HG03460 (cell line): ENCODE measurements at regions not wholly inside any gene's neighbourhood (a gene's known extent, or its start where the extent isn't known, plus 50 kb on each side); places are given as distances from the start of the nearest gene placed in this dataset.

Experiments
- ATAC-seq: cut with Tn5 transposase; IDR thresholded peaks from one replicate; pipeline ENCODE4 v1.9.1; 2021; ENCODE audit not compliant: unreplicated experiment

- ATAC-seq = no peak
These were observed 149.9 kb upstream of the PAQR3 start for GRCh38 chr4:79088946-79089691.

GRCh38 chr4:79087071-79087470 lies 147.8 kb upstream of the PAQR3 start:
- ATAC-seq = no peak

DNA sequence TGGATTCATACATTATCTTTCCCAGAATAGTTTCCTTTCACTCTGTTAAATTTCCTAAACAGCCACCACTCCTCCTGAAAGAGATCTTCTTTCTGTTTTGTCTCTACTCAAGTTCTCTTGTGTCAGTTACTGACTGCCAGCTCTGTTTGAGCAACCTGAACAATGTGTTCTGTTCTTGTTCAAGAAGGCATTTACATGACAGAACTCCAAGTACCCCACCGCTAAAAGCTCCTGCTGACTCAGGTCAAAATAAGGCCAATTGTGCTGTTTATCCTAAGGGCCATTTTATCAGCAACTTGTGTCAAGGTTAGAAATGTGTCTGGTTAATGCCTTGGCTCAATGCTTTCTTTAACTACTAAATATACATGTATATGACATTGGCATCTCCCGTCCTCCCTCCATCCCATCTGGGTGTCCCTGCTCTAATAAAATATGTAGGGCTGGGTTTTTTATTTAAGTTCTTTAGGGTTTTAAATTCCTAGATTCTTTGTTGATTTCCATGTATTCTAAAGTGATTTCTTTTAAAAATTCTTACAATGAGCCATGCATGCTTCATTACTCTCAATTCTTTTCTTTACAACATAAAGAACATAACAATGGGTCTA lies 144.3 kb upstream of the PAQR3 start:
- no peak for ATAC-seq

GRCh38 chr4:79082997-79083396 lies 143.8 kb upstream of the PAQR3 start:
- no peak for ATAC-seq

GRCh38 chr4:79081973-79082372 lies 142.7 kb upstream of the PAQR3 start:
- no peak for ATAC-seq

GRCh38 chr4:79078339-79078738 lies 139.1 kb upstream of the PAQR3 start:
- no peak for ATAC-seq

DNA sequence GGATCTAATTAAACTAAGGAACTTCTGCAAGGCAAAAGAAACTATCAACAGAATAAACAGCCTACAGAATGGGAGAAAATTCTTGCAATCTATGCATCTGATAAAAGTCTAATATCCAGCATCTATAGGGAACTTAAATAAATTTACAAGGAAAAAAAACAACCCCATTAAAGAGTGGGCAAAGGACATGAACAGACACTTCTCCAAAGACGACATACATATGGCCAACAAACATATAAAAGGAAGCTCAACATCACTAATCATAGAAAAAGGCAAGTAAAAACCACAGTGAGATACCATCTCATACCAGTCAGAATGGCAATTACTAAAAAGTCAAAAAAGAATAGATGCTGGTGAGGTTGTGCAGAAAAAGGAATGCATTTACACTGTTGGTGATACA lies 134.8 kb upstream of the PAQR3 start:
- no peak for ATAC-seq

- ATAC-seq = no peak
These were observed 134.2 kb upstream of the PAQR3 start for GRCh38 chr4:79073471-79073870.

DNA sequence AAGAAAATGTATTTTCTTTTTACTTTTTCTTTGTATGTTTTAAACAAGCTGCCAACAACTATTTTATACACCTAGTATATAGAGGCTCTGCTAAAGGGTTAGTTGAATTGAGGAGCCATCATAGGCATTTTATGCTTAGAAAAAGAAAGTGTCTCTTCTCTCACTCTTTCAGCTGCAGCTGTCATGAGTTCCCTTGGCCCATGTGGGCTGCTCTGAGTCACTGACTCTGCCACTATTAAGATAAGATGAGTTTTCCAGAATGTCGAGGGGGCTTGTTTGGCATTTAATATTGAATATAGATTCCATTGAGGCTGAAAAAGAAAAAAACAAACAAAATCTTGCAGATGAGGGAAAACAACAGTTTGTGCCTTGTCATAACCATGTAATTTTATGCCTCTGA lies 126.0 kb upstream of the PAQR3 start:
- no peak for ATAC-seq

DNA sequence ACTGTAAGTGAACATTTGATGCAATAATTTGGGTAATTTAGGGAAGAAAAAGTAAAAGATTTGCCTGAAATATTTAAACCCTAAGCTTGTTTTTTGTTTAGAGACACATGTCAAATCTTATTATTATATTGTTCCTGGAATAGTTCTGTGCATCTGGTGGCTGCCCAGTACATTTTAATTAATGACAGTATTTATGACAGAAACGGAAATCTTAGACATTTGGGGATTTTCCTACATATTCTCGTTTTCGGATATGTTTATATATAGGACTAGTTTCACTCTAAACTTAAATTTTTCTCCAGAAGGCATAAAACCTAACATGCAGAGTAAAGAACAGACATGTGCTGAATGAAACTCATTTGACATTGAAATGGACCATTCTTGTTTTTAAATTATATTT lies 125.6 kb upstream of the PAQR3 start:
- ATAC-seq = no peak

- no peak for ATAC-seq
These were observed 120.6 kb upstream of the PAQR3 start for GRCh38 chr4:79059631-79060399.

DNA sequence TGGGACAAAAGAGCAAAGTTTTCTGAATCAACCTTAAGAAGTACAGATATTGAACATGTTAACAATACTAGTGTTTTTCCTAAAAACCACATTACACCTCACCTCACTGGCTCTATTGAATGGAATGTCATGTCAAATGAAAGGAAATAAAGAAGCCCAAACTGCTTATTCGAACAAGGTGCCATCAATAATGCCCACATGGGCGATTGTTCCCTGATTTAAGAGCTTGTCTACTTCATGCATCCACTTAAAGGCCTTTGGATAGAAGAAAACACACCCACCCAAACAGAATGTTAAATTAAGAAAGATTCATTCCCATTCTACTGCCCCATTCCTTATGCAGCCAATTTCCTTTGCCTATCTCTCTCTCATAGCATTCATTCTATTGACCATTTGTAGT lies 118.5 kb upstream of the PAQR3 start:
- ATAC-seq = no peak

GRCh38 chr4:79053754-79054153 lies 114.5 kb upstream of the PAQR3 start:
- no peak for ATAC-seq

GRCh38 chr4:79050541-79050880 lies 111.3 kb upstream of the PAQR3 start:
- ATAC-seq = no peak

DNA sequence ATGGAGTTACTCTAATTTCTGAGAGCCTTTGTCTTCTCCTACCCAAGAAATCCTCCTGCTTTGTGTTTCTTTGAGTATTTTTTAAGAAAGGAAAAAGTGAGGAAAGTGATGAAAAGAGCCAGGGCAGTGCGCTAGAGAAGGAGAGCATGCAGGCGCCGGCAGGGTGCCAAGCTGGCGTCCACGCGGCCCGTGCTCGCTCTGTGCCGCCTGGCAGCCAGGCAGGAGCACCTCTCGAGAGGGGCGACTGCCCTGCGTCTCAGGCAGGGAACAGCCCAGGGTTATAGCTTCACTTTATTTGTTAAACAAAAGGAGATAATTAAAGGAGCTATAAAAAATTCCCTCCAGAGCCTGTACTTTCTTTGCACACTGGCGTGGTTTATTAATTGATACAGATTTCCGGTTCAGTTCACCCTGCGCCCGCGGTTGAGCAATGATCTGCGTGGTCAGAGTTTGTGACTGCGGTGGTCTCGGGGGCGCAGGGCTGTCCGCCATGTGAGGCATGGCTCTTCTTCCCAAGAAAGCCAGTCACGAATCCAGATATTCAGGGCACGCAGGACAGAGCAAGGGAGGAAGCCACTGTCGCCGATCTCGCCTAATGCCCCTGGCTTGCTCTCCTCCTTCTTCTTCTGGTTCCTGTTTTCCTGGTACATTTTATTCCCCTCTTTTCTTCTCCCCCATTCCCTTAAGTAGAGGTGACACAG lies 110.8 kb upstream of the PAQR3 start:
- ATAC-seq = no peak

DNA sequence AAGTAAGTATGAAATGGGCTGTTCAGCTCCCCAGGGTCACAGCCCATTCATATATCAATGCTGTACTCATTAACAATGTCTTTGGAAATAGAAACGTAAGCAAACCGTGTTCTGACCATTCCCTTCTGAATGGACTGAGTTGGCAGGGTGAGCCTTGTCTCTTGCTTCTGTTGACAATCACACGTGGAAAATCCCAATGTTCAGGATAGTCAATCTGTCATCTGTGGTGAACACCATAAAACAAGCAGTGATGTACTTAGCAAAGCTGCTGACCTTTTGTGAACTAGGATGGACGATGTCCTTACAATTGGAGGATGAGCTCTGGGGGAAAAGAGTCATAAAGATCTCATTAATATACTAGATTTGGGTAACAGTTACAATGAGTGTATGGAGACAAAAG lies 109.6 kb upstream of the PAQR3 start:
- ATAC-seq = no peak

- ATAC-seq = no peak
These were observed 108.1 kb upstream of the PAQR3 start for GRCh38 chr4:79047316-79047715.

GRCh38 chr4:79046016-79046592 lies 106.9 kb upstream of the PAQR3 start:
- ATAC-seq = no peak

- ATAC-seq = no peak
These were observed 105.0 kb upstream of the PAQR3 start for GRCh38 chr4:79044141-79044659.

GRCh38 chr4:79043138-79043537 lies 103.9 kb upstream of the PAQR3 start:
- no peak for ATAC-seq

DNA sequence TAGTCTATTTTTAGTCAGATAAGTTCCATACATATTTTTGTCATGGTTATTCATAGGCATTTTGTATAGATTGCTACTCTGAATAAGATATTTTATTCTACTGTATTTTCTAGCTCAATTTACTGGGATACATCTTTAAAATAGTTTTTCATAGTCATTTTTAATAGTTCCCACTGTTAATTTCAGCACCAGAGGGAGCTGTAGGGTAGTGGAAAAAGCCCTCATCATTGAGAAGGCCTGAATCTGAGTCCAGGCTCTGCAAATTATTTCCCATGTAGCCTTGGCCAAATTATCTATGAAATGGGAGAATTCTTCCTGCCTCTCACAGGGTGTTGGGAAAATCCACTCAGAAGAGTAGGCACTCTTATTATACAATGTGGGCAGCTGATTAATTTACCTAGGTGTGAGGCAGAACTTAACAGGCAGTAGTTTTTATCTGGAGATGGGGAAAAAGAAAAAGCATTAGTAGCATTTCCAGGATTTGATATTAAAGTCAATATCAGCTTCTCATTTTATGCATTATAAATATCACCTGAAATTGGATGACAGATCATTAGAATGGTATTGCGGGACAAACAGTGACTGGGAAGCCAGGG lies 102.9 kb upstream of the PAQR3 start:
- ATAC-seq = no peak
